H9 (cell line): ENCODE measurements at regions not wholly inside any gene's neighbourhood (a gene's known extent, or its start where the extent isn't known, plus 50 kb on each side); places are given as distances from the start of the nearest gene placed in this dataset.

ENCODE experiments used
- DNase-seq: peaks from one replicate; pipeline ENCODE4 v3.0.0-alpha.2; 2017
- H2AFZ ChIP-seq: one replicate; pipeline ENCODE4 v1.6.1; 2013; ENCODE audit warnings: mild to moderate bottlenecking, low read length, control low read depth, moderate library complexity
- H2AK5ac ChIP-seq: 2 replicates; pipeline ENCODE4 v1.6.1; 2013; ENCODE audit warnings: low read length, control low read depth, mixed read lengths; ENCODE audit not compliant: insufficient read length
- H2BK120ac ChIP-seq: one replicate; pipeline ENCODE4 v1.6.1; 2013; ENCODE audit warnings: low read depth, mild to moderate bottlenecking, low read length, control low read depth, inconsistent platforms; ENCODE audit not compliant: poor library complexity, severe bottlenecking
- H2BK12ac ChIP-seq: 2 replicates; pipeline ENCODE4 v1.6.1; 2013; ENCODE audit warnings: low read length, control low read depth, mixed read lengths, low read depth; ENCODE audit not compliant: insufficient read length
- H2BK15ac ChIP-seq: 2 replicates; pipeline ENCODE4 v1.6.1; 2013; ENCODE audit warnings: low read depth, low read length, control low read depth
- H2BK20ac ChIP-seq: one replicate; pipeline ENCODE4 v1.6.1; 2013; ENCODE audit warnings: low read depth, mild to moderate bottlenecking, low read length, control low read depth, inconsistent platforms; ENCODE audit not compliant: poor library complexity, severe bottlenecking
- H2BK5ac ChIP-seq: 2 replicates; pipeline ENCODE4 v1.6.1; 2013; ENCODE audit warnings: low read length, control low read depth, mixed read lengths; ENCODE audit not compliant: insufficient read length
- H3K14ac ChIP-seq: 2 replicates; pipeline ENCODE4 v1.6.1; 2013; ENCODE audit warnings: low read length, control low read depth; ENCODE audit not compliant: insufficient read depth
- H3K18ac ChIP-seq: 2 replicates; pipeline ENCODE4 v1.6.1; 2013; ENCODE audit warnings: low read depth, mild to moderate bottlenecking, mixed read lengths, low read length, control low read depth; ENCODE audit not compliant: insufficient read length
- H3K23ac ChIP-seq: 2 replicates; pipeline ENCODE4 v1.6.1; 2013; ENCODE audit warnings: low read length, control low read depth, mixed read lengths, low read depth; ENCODE audit not compliant: insufficient read length
- H3K23me2 ChIP-seq: 2 replicates; pipeline ENCODE4 v1.6.1; 2013; ENCODE audit warnings: low read depth, mild to moderate bottlenecking, mixed read lengths, low read length, control low read depth; ENCODE audit not compliant: insufficient read length, poor library complexity, severe bottlenecking
- H3K27ac ChIP-seq: 2 replicates; pipeline ENCODE4 v1.5.1; 2013; ENCODE audit warnings: low read length, control low read depth, mixed read lengths, low read depth; ENCODE audit not compliant: insufficient read length
- H3K27me3 ChIP-seq: 2 replicates; pipeline ENCODE4 v1.6.1; 2013; ENCODE audit warnings: low read length, control low read depth, inconsistent platforms; ENCODE audit not compliant: insufficient read depth
- H3K4ac ChIP-seq: 2 replicates; pipeline ENCODE4 v1.6.1; 2013; ENCODE audit warnings: low read depth, mild to moderate bottlenecking, control low read depth, inconsistent platforms, low read length, moderate library complexity
- H3K4me1 ChIP-seq: 2 replicates; pipeline ENCODE4 v1.6.1; 2013; ENCODE audit warnings: low read length, control low read depth, inconsistent platforms; ENCODE audit not compliant: insufficient read depth
- H3K4me2 ChIP-seq: 2 replicates; pipeline ENCODE4 v1.6.1; 2013; ENCODE audit warnings: low read length, control low read depth, mixed read lengths; ENCODE audit not compliant: insufficient read length, insufficient read depth
- H3K56ac ChIP-seq: 2 replicates; pipeline ENCODE4 v1.6.1; 2013; ENCODE audit warnings: low read depth, mild to moderate bottlenecking, mixed read lengths, low read length, control low read depth; ENCODE audit not compliant: insufficient read length
- H3K79me1 ChIP-seq: 2 replicates; pipeline ENCODE4 v1.6.1; 2013; ENCODE audit warnings: low read depth, mild to moderate bottlenecking, moderate library complexity, low read length, control low read depth, inconsistent platforms; ENCODE audit not compliant: insufficient read depth, poor library complexity, severe bottlenecking
- H3K79me2 ChIP-seq: 2 replicates; pipeline ENCODE4 v1.6.1; 2013; ENCODE audit warnings: low read length, control low read depth, inconsistent platforms; ENCODE audit not compliant: insufficient read depth
- H3K9ac ChIP-seq: 2 replicates; pipeline ENCODE4 v1.6.1; 2013; ENCODE audit warnings: low read length, control low read depth, mixed read lengths; ENCODE audit not compliant: insufficient read length; ENCODE audit errors: extremely low read depth
- H3K9me3 ChIP-seq: one replicate; pipeline ENCODE4 v1.6.1; 2013; ENCODE audit warnings: low read depth, low read length, inconsistent platforms; ENCODE audit not compliant: control insufficient read depth
- H3T11ph ChIP-seq: one replicate; pipeline ENCODE4 v1.6.1; 2013; ENCODE audit warnings: mild to moderate bottlenecking, low read length, control low read depth, inconsistent platforms
- H4K20me1 ChIP-seq: one replicate; pipeline ENCODE4 v1.6.1; 2013; ENCODE audit not compliant: control insufficient read depth, insufficient read length, insufficient read depth
- H4K5ac ChIP-seq: 2 replicates; pipeline ENCODE4 v1.6.1; 2013; ENCODE audit warnings: low read depth, mild to moderate bottlenecking, mixed read lengths, low read length, control low read depth; ENCODE audit not compliant: insufficient read length
- H4K8ac ChIP-seq: replicated peaks from 2 replicates; pipeline ENCODE4 v1.6.1; 2013; ENCODE audit warnings: low read length, control low read depth, mixed read lengths, low read depth; ENCODE audit not compliant: insufficient read length
- H4K91ac ChIP-seq: 2 replicates; pipeline ENCODE4 v1.6.1; 2013; ENCODE audit warnings: low read depth, mild to moderate bottlenecking, moderate library complexity, mixed read lengths, low read length, control low read depth; ENCODE audit not compliant: insufficient read length
- H3K27ac Mint-ChIP-seq, 3 experiments: 2 replicates in 2 of 3; 3 replicates in 1 of 3; pipeline ENCODE4 v1.8.0; 2020 to 2021; ENCODE audit warnings: mixed read lengths in 3 of 3, mild to moderate bottlenecking in 1 of 3, moderate library complexity in 1 of 3
- H3K27me3 Mint-ChIP-seq: 2 replicates; pipeline ENCODE4 v1.8.0; 2021; ENCODE audit warnings: low read depth, mild to moderate bottlenecking, moderate library complexity, mixed read lengths
- H3K36me3 Mint-ChIP-seq, 3 experiments: 2 replicates in 2 of 3; 3 replicates in 1 of 3; pipeline ENCODE4 v1.8.0; 2020 to 2021; ENCODE audit warnings: low read depth in 3 of 3, mixed read lengths in 3 of 3; ENCODE audit not compliant: insufficient read depth in 1 of 3
- H3K4me1 Mint-ChIP-seq, 2 experiments: 2 replicates each; pipeline ENCODE4 v1.8.0; 2020; ENCODE audit warnings: mixed read lengths in 2 of 2
- H3K4me3 Mint-ChIP-seq, 2 experiments: 2 replicates in 1 of 2; 3 replicates in 1 of 2; pipeline ENCODE4 v1.8.0; 2020 to 2021; ENCODE audit warnings: mild to moderate bottlenecking in 2 of 2, mixed read lengths in 2 of 2, moderate library complexity in 1 of 2
- H3K9me3 Mint-ChIP-seq, 2 experiments: 2 replicates in 1 of 2; 3 replicates in 1 of 2; pipeline ENCODE4 v1.8.0; 2020; ENCODE audit warnings: mild to moderate bottlenecking in 2 of 2, mixed read lengths in 2 of 2, moderate library complexity in 1 of 2
- CTCF ChIP-seq: fragments of 200-600 bp; sonication (generic); conservative IDR thresholded peaks from 3 replicates; pipeline ENCODE4 v1.8.0; 2021; ENCODE audit warnings: antibody characterized with exemption, mild to moderate bottlenecking

GRCh38 chr20:39451386-39451785 lies 489.2 kb downstream of the DHX35 start:
- Histone ChIP-seq H3K9me3 (no peaks in the 10 kb centered on the region), H3K79me2 (no peaks in the 10 kb centered on the region), H4K20me1 (no peaks in the 10 kb centered on the region), H2BK12ac (no peak overlapping the region), H2BK5ac (no peak overlapping the region), H3K23ac (no peak overlapping the region), H4K8ac (no peak overlapping the region), H3T11ph (no peak overlapping the region), H3K27me3 (no peaks in the 10 kb centered on the region), H2AFZ (no peak overlapping the region), H3K9ac (no peak overlapping the region), H3K56ac (no peak overlapping the region), H2BK20ac (no peak overlapping the region), H3K23me2 (no peaks in the 10 kb centered on the region), H3K4me1 (no peaks in the 10 kb centered on the region), H3K14ac (no peak overlapping the region), H2BK15ac (no peak overlapping the region), H2BK120ac (no peak overlapping the region), H3K4ac (no peak overlapping the region), H2AK5ac (no peak overlapping the region), H3K4me2 (no peak overlapping the region), H3K18ac (no peak overlapping the region), H4K5ac (no peak overlapping the region), H3K27ac (no peak overlapping the region), H3K79me1 (no peaks in the 10 kb centered on the region), H4K91ac (no peak overlapping the region)
- Mint-ChIP-seq H3K4me1 (peaks cover 12 to 13% of the 10 kb centered on the region in 2 experiments), H3K27me3 (no peaks in the 10 kb centered on the region; the same call in 1 of the 2 replicates), H3K9me3 (no peaks in the 10 kb centered on the region), H3K4me3 (no peak overlapping the region), H3K36me3 (no peaks in the 10 kb centered on the region), H3K27ac (no peak overlapping the region)
- no peak for TF ChIP-seq CTCF
- no peak for DNase-seq
